SK-N-SH treated with all-trans-retinoic acid at 6 μM for 48 hours (cell line): ENCODE measurements at regions not wholly inside any gene's neighbourhood (a gene's known extent, or its start where the extent isn't known, plus 50 kb on each side); places are given as distances from the start of the nearest gene placed in this dataset.
A peak's percentile ranks its signal among the peaks of the same experiment; 100 is the strongest.

Experiments used
- ATAC-seq: fragments of 200-7000 bp; cut with Tn5 transposase; 3 replicates; pipeline ENCODE4 v1.9.1; 2020; ENCODE audit warnings: mild to moderate bottlenecking, moderate library complexity
- BACH2 ChIP-seq: fragments of 250-450 bp; sonication (Bioruptor Pico); IDR thresholded peaks from 2 replicates; pipeline ENCODE4 v1.9.0; 2021; ENCODE audit warnings: mild to moderate bottlenecking, borderline replicate concordance
- CSDC2 ChIP-seq: fragments of 250-450 bp; sonication (Bioruptor Pico); IDR thresholded peaks from 2 replicates; pipeline ENCODE4 v1.5.0; 2020; ENCODE audit warnings: mild to moderate bottlenecking, moderate library complexity
- ESRRG ChIP-seq: fragments of 250-450 bp; sonication (Bioruptor Pico); IDR thresholded peaks from 2 replicates; pipeline ENCODE4 v1.6.1; 2021; ENCODE audit warnings: mild to moderate bottlenecking
- GLIS3 ChIP-seq: fragments of 250-450 bp; sonication (Bioruptor Pico); IDR thresholded peaks from 2 replicates; pipeline ENCODE4 v1.5.0; 2020; ENCODE audit warnings: mild to moderate bottlenecking, moderate library complexity
- ISL1 ChIP-seq: fragments of 250-450 bp; sonication (Bioruptor Pico); IDR thresholded peaks from 2 replicates; pipeline ENCODE4 v2.1.2; 2022; ENCODE audit warnings: mild to moderate bottlenecking, moderate library complexity
- OSR1 ChIP-seq: fragments of 250-450 bp; sonication (Bioruptor Pico); IDR thresholded peaks from 2 replicates; pipeline ENCODE4 v1.8.0; 2022; ENCODE audit warnings: moderate library complexity, mild to moderate bottlenecking, inconsistent platforms
- PPARA ChIP-seq: fragments of 250-450 bp; sonication (Bioruptor Pico); IDR thresholded peaks from 2 replicates; pipeline ENCODE4 v1.5.0; 2020; ENCODE audit warnings: mild to moderate bottlenecking, borderline replicate concordance
- RARB ChIP-seq: fragments of 250-450 bp; sonication (Bioruptor Pico); IDR thresholded peaks from 2 replicates; pipeline ENCODE4 v1.8.0; 2021; ENCODE audit warnings: mild to moderate bottlenecking, moderate library complexity
- SNAI2 ChIP-seq: fragments of 250-450 bp; sonication (Bioruptor Pico); IDR thresholded peaks from 2 replicates; pipeline ENCODE4 v1.5.0; 2020; ENCODE audit warnings: mild to moderate bottlenecking, moderate library complexity
- TCF4 ChIP-seq: fragments of 250-450 bp; sonication (Bioruptor Pico); IDR thresholded peaks from 2 replicates; pipeline ENCODE4 v1.8.0; 2021; ENCODE audit warnings: mild to moderate bottlenecking, moderate library complexity, borderline replicate concordance
- TOX ChIP-seq: fragments of 250-450 bp; sonication (Bioruptor Pico); IDR thresholded peaks from 2 replicates; pipeline ENCODE4 v1.8.0; 2021; ENCODE audit warnings: mild to moderate bottlenecking, moderate library complexity, borderline replicate concordance
- ZC3H10 ChIP-seq: fragments of 250-450 bp; sonication (Bioruptor Pico); IDR thresholded peaks from 2 replicates; pipeline ENCODE4 v1.5.1; 2021; ENCODE audit warnings: mild to moderate bottlenecking, moderate library complexity
- ZFP3 ChIP-seq: fragments of 250-450 bp; sonication (Bioruptor Pico); IDR thresholded peaks from 2 replicates; pipeline ENCODE4 v1.5.0; 2020; ENCODE audit warnings: mild to moderate bottlenecking, moderate library complexity
- ZFP30 ChIP-seq: fragments of 450-650 bp; formaldehyde crosslinking; IDR thresholded peaks from 2 replicates; pipeline ENCODE4 v1.5.0; 2022; ENCODE audit warnings: mild to moderate bottlenecking, moderate library complexity
- ZNF565 ChIP-seq: fragments of 450-650 bp; formaldehyde crosslinking; conservative IDR thresholded peaks from 2 replicates; pipeline ENCODE4 v1.5.0; 2020; ENCODE audit warnings: low read depth, mild to moderate bottlenecking, moderate library complexity
- ZNF70 ChIP-seq: fragments of 450-650 bp; formaldehyde crosslinking; IDR thresholded peaks from 2 replicates; pipeline ENCODE4 v1.5.0; 2020; ENCODE audit warnings: mild to moderate bottlenecking, moderate library complexity
- ZNF8 ChIP-seq: fragments of 450-650 bp; formaldehyde crosslinking; IDR thresholded peaks from 2 replicates; pipeline ENCODE4 v1.5.0; 2020; ENCODE audit warnings: mild to moderate bottlenecking, moderate library complexity
- TF ChIP-seq, protein P1 (sequence below): fragments of 250-450 bp; sonication (Bioruptor Pico); IDR thresholded peaks from 2 replicates; pipeline ENCODE4 v1.5.0; 2020; ENCODE audit warnings: mild to moderate bottlenecking, moderate library complexity
- TF ChIP-seq, protein P2 (sequence below): fragments of 250-450 bp; sonication (Bioruptor Pico); IDR thresholded peaks from 2 replicates; pipeline ENCODE4 v1.5.1; 2020; ENCODE audit warnings: low read depth, mild to moderate bottlenecking, moderate library complexity
- TF ChIP-seq, protein P3 (sequence below): fragments of 250-450 bp; sonication (Bioruptor Pico); IDR thresholded peaks from 2 replicates; pipeline ENCODE4 v1.8.0; 2020; ENCODE audit warnings: mild to moderate bottlenecking, moderate library complexity, borderline replicate concordance
- TF ChIP-seq, protein P4 (sequence below): fragments of 250-450 bp; sonication (Bioruptor Pico); IDR thresholded peaks from 2 replicates; pipeline ENCODE4 v1.5.1; 2021; ENCODE audit warnings: mild to moderate bottlenecking, moderate library complexity
- TF ChIP-seq, protein P5 (sequence below): fragments of 250-450 bp; sonication (Bioruptor Pico); IDR thresholded peaks from 2 replicates; pipeline ENCODE4 v1.8.0; 2021; ENCODE audit warnings: low read depth, mild to moderate bottlenecking, moderate library complexity, borderline replicate concordance

DNA sequence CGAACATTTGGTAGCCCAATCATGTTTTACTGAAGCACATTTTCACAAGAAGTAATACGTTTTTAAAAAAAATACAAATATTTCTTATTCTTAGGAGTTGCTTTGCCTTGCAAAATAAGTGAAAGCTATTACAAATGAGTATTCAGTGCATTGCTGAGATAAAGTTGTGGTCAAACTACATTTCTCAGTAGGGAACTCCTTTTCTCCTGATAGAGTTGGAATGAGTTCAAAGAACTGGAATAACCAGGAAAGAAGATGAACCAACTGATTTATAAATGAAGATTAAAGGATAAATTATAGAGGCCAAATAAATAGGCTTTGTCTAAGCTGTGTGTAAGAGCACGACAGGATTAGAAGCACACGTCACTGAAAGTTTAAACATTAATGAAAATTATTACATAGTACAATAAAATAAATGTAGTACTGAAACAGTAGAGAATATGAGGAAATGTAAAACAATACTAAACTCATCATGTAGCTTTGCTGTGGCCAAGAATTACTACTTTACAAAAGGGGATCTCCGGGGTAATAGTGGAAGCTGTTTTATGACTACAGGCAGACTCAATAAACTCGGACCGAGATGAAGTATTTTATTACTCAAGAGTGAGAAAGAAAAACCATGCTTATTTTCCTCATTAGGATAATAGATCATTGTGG is 73.6 kb downstream of the KCNJ2 start:
- ATAC-seq, result no peak
- TF ChIP-seq ISL1 (CRISPR knock-in tag), result peak; percentile 32; the same call in 1 of the 2 replicates
- TF ChIP-seq ESRRG (CRISPR knock-in tag), result no peak
- TF ChIP-seq, all 23 proteins: peak for 1

DNA sequence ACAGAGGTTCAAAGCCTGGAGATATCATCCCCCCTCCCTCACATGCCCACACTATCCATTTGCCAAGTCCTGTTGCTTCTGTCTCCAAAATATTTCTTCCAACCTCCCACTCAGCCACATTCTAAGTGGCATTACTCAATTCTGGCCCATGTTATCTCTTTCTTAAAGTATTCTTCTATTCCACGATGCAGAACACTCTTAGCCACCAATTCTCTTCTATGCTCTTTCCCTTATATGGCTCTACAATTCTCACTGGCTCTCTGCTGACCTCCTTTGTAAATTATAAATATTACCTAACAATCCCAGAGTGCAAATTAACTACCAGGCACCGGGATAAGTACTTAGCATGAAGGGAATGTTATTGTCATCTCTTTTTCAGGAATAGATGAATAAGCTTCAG is 82.4 kb downstream of the KCNJ2 start:
- TF ChIP-seq, protein P1, sequence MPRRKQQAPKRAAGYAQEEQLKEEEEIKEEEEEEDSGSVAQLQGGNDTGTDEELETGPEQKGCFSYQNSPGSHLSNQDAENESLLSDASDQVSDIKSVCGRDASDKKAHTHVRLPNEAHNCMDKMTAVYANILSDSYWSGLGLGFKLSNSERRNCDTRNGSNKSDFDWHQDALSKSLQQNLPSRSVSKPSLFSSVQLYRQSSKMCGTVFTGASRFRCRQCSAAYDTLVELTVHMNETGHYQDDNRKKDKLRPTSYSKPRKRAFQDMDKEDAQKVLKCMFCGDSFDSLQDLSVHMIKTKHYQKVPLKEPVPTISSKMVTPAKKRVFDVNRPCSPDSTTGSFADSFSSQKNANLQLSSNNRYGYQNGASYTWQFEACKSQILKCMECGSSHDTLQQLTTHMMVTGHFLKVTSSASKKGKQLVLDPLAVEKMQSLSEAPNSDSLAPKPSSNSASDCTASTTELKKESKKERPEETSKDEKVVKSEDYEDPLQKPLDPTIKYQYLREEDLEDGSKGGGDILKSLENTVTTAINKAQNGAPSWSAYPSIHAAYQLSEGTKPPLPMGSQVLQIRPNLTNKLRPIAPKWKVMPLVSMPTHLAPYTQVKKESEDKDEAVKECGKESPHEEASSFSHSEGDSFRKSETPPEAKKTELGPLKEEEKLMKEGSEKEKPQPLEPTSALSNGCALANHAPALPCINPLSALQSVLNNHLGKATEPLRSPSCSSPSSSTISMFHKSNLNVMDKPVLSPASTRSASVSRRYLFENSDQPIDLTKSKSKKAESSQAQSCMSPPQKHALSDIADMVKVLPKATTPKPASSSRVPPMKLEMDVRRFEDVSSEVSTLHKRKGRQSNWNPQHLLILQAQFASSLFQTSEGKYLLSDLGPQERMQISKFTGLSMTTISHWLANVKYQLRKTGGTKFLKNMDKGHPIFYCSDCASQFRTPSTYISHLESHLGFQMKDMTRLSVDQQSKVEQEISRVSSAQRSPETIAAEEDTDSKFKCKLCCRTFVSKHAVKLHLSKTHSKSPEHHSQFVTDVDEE (CRISPR knock-in tag), result no peak
- TF ChIP-seq CSDC2, result no peak
- no peak for TF ChIP-seq TCF4 (CRISPR knock-in tag)
- TF ChIP-seq, protein P2, sequence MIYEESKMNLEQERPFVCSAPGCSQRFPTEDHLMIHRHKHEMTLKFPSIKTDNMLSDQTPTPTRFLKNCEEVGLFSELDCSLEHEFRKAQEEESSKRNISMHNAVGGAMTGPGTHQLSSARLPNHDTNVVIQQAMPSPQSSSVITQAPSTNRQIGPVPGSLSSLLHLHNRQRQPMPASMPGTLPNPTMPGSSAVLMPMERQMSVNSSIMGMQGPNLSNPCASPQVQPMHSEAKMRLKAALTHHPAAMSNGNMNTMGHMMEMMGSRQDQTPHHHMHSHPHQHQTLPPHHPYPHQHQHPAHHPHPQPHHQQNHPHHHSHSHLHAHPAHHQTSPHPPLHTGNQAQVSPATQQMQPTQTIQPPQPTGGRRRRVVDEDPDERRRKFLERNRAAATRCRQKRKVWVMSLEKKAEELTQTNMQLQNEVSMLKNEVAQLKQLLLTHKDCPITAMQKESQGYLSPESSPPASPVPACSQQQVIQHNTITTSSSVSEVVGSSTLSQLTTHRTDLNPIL (CRISPR knock-in tag), result no peak
- TF ChIP-seq ZNF565 (CRISPR knock-in tag), result no peak
- TF ChIP-seq ZNF70 (CRISPR knock-in tag), result no peak
- no peak for TF ChIP-seq ZFP3
- no peak for TF ChIP-seq BACH2 (CRISPR knock-in tag)
- TF ChIP-seq GLIS3 (CRISPR knock-in tag), result no peak
- no peak for TF ChIP-seq PPARA
- no peak for TF ChIP-seq ISL1 (CRISPR knock-in tag)
- no peak for ATAC-seq

DNA sequence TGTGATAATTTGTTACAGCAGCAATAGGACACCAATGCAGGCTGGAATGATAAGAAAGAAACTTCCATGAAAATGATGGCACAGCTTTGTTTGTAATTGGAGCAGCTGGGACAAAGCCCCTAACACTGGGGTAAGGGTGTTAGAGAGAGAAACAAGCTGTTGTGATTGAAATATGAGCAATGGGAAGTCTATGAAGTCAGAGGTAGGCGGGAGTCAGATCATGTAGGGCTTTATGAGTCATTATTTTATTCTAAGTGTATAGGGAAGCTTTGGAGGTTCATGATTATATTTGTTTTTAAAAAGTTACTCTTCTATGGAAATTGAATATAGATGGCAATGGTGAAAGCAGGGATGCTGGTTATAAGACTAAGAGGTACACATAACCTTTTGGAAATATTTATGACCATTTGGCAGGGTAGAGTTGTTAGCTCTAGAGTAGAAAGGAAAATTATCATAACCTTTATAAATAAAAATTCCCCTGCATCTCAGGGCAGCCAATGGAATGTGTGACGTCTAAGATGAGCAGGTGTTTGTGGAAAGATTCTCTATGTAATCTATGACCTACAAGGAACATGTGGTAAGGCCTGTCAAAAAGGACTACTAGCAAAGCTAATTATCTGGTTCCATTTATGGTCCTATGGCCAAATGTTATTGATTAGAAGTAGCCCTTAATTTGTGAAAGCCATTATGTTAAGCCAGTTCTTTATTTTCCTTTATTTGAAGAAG is 85.6 kb downstream of the KCNJ2 start:
- no peak for ATAC-seq

More for the DNA sequence above, 85.6 kb downstream of the KCNJ2 start:
- TF ChIP-seq RARB (CRISPR knock-in tag) (no peak), ZNF565 (CRISPR knock-in tag) (no peak), ISL1 (CRISPR knock-in tag) (no peak), CSDC2 (no peak), TOX (CRISPR knock-in tag) (no peak), OSR1 (CRISPR knock-in tag) (no peak), SNAI2 (CRISPR knock-in tag) (no peak), ZFP3 (no peak), ESRRG (CRISPR knock-in tag) (no peak), ZC3H10 (CRISPR knock-in tag) (no peak), PPARA (no peak), ZFP30 (CRISPR knock-in tag) (no peak), ZNF70 (CRISPR knock-in tag) (no peak), ZNF8 (no peak), GLIS3 (CRISPR knock-in tag) (no peak)
- TF ChIP-seq, protein P3, sequence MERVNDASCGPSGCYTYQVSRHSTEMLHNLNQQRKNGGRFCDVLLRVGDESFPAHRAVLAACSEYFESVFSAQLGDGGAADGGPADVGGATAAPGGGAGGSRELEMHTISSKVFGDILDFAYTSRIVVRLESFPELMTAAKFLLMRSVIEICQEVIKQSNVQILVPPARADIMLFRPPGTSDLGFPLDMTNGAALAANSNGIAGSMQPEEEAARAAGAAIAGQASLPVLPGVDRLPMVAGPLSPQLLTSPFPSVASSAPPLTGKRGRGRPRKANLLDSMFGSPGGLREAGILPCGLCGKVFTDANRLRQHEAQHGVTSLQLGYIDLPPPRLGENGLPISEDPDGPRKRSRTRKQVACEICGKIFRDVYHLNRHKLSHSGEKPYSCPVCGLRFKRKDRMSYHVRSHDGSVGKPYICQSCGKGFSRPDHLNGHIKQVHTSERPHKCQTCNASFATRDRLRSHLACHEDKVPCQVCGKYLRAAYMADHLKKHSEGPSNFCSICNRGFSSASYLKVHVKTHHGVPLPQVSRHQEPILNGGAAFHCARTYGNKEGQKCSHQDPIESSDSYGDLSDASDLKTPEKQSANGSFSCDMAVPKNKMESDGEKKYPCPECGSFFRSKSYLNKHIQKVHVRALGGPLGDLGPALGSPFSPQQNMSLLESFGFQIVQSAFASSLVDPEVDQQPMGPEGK (CRISPR knock-in tag), result no peak
- TF ChIP-seq, protein P4, sequence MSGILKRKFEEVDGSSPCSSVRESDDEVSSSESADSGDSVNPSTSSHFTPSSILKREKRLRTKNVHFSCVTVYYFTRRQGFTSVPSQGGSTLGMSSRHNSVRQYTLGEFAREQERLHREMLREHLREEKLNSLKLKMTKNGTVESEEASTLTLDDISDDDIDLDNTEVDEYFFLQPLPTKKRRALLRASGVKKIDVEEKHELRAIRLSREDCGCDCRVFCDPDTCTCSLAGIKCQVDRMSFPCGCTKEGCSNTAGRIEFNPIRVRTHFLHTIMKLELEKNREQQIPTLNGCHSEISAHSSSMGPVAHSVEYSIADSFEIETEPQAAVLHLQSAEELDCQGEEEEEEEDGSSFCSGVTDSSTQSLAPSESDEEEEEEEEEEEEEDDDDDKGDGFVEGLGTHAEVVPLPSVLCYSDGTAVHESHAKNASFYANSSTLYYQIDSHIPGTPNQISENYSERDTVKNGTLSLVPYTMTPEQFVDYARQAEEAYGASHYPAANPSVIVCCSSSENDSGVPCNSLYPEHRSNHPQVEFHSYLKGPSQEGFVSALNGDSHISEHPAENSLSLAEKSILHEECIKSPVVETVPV (CRISPR knock-in tag), result no peak
- TF ChIP-seq, protein P2 (CRISPR knock-in tag), result no peak
- TF ChIP-seq, protein P5, sequence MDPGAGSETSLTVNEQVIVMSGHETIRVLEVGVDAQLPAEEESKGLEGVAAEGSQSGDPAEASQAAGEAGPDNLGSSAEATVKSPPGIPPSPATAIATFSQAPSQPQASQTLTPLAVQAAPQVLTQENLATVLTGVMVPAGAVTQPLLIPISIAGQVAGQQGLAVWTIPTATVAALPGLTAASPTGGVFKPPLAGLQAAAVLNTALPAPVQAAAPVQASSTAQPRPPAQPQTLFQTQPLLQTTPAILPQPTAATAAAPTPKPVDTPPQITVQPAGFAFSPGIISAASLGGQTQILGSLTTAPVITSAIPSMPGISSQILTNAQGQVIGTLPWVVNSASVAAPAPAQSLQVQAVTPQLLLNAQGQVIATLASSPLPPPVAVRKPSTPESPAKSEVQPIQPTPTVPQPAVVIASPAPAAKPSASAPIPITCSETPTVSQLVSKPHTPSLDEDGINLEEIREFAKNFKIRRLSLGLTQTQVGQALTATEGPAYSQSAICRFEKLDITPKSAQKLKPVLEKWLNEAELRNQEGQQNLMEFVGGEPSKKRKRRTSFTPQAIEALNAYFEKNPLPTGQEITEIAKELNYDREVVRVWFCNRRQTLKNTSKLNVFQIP (CRISPR knock-in tag), result no peak
